Stimulated activated CD4-positive, alpha-beta T cell treated with anti-CD3 and anti-CD28 coated beads, Interleukin-2, amount 100 ng/mL, for 24 hours (primary cell): ENCODE measurements at regions not wholly inside any gene's neighbourhood (a gene's known extent, or its start where the extent isn't known, plus 50 kb on each side); places are given as distances from the start of the nearest gene placed in this dataset.
A peak's percentile ranks its signal among the peaks of the same experiment; 100 is the strongest.

Experiments used
- DNase-seq, 2 donors: peaks; one replicate each; pipeline ENCODE4 v3.0.0-alpha.2; 2020

DNA sequence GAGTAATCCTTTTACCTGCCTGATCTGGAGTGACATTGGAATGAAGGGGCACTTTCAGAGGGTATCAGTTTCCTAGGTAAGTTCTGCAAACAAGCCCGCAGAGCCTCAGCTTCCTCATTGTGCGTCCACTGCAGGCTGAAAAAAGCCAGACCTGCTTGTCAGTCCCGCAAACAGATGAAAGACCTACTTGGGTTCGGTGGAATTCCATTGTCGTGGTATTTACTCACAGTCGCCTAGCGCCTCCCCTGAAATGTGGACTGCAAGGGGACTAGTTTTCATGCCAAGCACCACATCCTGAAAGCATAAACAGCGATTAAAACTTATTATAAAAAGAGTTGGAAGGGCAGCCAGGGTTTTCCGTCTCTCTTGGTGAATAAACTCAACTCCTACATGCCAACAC is 121.5 kb downstream of the PAX1 start:
- DNase-seq, result no peak

DNA sequence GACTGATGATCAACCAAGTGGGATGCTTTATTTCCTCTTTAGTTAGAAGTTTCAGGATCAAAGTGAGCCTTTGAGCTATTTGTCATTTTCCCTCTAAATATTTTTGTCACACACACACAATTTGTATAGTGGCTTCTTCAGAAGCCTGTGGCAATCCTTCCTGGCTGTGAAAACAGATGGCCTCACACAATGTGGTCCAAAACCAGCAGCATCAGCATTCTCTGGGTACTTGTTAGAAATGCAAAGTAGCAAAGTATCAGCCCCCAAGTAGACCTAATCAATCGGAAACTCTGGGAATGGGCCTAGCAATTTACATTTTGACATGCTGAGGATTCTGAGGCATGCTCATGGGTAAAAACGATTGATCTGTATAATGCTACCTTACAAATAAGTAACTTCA is 115.9 kb downstream of the PAX1 start:
- DNase-seq, result no peak

DNA sequence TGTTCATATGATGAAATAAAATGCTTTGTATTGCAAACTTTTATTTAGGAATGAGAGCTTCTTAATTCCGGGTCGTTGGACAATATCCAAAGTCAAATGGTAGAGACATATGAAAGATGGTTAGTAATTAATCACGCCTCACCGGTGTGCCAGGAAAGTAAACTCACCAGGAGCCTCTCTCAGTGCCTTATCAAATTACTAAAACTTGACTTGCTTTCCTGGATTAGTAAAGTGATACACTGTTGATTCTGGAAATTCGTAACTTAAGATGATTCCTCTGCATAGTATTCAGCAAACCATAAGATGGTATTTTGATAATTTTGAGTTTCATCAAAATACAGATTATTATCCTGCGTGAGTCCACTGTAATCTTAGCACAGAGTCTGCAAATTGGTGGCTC is 115.2 kb downstream of the PAX1 start:
- no peak for DNase-seq

- no peak for DNase-seq
Observed at GRCh38 chr20:21820045-21820444, 114.6 kb downstream of the PAX1 start.

- DNase-seq, result no peak
Observed at GRCh38 chr20:21812379-21812778, 106.9 kb downstream of the PAX1 start.

- DNase-seq, result no peak
Observed at GRCh38 chr20:21809961-21810523, 104.6 kb downstream of the PAX1 start.

GRCh38 chr20:21808863-21809664 is 103.6 kb downstream of the PAX1 start:
- peak; percentile 39 to 65 for DNase-seq

GRCh38 chr20:21808139-21808538 is 102.7 kb downstream of the PAX1 start:
- no peak for DNase-seq

GRCh38 chr20:21804802-21805201 is 99.3 kb downstream of the PAX1 start:
- no peak for DNase-seq

- no peak for DNase-seq
Observed at GRCh38 chr20:21801193-21801592, 95.7 kb downstream of the PAX1 start.

DNA sequence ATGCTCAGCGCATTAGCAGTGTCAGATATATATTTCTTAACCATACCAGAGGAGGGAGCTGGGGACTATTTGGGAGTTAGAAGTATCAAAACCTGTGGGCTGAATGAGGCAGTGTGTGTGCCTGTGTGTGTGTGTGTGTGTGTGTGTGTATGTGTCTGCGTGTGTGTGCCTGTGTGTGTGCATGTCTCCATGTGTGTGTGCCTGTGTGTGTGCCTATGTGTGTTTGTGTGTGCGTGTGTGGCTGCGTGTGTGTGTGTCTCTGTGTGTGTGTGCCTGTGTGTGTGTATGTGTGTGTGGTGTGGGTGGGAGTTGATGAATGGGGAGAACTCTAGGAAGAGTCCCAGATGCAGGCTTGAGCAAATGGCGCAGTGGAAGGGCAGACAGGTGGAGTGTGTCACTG is 92.9 kb downstream of the PAX1 start:
- DNase-seq, result no peak

DNA sequence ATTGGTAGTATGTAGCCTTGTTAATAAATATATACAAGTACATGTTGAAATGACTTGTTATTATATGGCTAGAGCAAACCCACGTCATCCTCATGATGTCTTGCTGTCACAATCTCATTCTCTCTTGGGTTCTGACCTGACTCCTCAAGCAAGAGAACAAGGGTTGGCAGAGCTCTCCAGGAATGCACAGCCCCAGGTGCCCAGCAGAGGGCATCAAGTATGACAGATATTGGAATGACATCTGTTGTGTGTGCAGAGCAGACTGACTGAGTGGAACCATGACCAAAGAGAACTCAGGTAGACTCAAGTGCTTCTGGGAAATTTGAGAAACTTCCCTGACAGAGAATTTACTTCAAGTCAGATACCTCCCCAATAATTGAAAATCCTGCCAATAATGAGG is 90.6 kb downstream of the PAX1 start:
- peak in 1 of 2 donors; percentile 10 for DNase-seq

GRCh38 chr20:21788082-21788481 is 82.6 kb downstream of the PAX1 start:
- DNase-seq, result no peak

DNA sequence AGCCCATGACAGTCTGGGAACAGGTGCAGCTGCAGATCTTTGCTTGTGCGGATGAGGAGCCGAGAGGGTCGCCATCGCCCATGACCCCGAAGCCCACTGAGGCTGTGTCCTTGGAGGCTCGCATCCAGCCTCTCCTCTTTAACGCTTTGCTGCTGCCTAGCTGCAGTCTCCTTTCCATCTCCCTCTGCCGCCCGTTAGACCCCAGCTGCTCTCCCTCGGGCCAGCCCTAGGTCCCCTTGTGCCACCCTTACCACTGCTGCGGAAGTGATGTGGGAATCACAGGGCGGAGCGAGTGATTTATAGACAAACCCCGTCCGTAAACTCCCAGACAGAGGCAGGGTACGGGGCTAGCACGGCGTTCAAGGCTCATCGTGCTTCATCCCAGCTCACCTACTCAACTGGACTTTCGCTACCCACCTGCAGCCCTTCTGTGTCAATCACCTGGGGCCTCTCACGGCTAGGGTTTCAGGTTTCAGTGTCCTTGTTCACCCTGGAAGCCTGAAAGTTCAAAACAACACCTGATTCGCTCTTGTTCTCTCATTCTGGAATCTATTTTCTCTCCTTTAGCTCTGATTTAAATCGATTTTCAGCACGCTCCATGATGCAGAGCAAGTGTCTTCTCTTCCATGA is 76.1 kb downstream of the PAX1 start:
- no peak for DNase-seq

DNA sequence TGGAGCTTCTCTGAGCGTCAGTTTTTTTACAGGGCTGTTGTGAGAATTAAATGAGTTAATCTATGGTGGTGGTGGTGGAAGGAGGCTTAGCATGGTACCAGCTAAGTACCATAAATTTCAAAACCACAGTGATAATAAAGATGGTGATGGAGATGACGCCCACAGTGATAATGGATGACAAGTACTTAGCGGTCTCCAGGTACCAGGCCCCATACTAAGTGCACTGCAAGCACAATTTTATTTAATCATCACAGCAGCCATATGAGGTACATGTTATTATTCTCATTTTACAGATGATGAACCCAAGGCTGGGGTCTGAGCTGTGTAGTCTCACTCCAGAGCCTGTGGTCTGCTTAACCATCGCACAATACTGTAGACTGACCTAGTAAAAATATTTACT is 75.1 kb downstream of the PAX1 start:
- DNase-seq, result no peak
